Embryonic facial prominence (tissue), 1 donor: ENCODE measurements at regions not wholly inside any gene's neighbourhood (a gene's known extent, or its start where the extent isn't known, plus 50 kb on each side); places are given as distances from the start of the nearest gene placed in this dataset.

ENCODE experiments used
- DNase-seq: peaks from one replicate; pipeline ENCODE4 v3.0.0-alpha.2; 2016; ENCODE audit errors: extremely low spot score

- no peak for DNase-seq
These were observed 343.7 kb downstream of the PDHA2 start for GRCh38 chr4:96183611-96184010.

GRCh38 chr4:96186593-96186992 is 346.7 kb downstream of the PDHA2 start:
- no peak for DNase-seq

- no peak for DNase-seq
These were observed 349.9 kb downstream of the PDHA2 start for GRCh38 chr4:96189761-96190160.

GRCh38 chr4:96193061-96193460 is 353.2 kb downstream of the PDHA2 start:
- DNase-seq, result no peak

- DNase-seq, result no peak
These were observed 355.1 kb downstream of the PDHA2 start for GRCh38 chr4:96194993-96195392.

DNA sequence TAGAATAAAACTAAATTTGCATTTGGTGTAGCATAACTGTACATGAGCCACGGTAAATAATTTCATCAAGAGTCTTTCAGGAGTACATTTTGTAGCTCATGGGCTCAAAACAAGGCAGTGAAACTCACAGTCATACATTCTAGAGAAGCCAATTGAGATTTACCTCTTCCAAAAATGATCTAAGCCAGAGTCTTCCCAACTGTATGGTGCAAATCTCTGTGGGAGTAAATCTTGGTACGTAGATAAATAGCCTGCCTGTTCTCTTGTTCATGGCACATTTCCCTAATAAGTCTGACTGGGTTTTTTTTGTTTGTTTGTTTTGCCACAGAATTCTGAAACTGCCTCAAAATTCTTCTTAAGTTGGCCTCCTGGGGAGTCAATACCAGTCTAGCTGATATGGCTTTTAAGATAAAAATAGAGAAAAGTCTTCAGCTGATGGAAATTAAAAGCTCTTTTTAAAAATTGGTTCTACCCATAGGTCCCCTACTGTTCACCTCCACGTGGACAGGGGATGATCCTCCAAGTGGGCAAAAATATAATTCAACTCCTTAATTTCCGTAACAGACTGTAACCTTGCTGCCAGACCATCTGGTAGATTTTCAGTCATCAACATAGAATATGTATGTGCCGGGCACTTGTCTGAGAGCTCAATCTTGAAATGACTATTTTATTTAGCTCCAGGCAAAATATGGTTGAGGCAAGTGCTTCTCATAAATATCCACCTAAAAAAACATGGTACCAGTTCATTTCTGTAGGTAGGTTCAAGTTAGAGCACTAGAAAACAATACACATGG is 365.4 kb downstream of the PDHA2 start:
- no peak for DNase-seq

DNA sequence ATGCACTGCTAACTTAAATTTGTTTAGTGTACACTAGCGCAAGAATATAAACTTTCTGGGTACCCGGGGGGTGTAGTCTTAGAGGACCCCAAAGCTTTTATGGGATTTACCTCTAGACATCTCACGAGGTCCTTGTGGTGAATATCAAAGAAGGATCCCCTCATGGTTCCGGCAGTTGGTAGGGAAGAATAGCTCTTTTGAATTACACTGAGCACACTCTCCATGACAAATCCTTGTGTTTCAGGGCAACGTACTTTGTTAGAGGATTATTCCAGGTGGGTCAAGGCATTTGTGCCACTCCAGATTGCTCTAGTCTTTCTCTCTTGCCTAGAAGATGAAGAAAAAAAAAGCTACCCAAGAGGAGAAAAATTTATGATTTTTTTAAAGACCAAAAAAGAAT is 387.6 kb downstream of the PDHA2 start:
- no peak for DNase-seq

DNA sequence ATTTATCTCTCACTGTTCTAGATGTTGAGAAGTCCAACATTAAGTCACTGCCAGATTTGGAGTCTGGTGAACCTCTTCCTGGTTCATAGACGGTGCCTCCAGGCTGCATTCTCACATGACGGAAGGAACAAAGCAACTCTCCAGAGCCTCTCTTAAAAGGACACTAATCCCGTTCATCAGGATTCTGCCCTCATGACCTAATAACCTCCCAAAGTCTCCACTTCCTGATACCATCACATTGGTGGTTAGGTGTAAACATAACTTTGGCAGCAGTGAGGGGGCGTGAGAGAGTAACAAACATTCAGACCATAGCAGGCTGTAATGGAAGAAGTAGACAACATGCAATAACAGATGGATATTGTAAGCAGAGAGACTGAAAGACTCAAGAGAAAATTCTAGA is 388.6 kb downstream of the PDHA2 start:
- no peak for DNase-seq

GRCh38 chr4:96240041-96240440 is 400.1 kb downstream of the PDHA2 start:
- DNase-seq, result no peak

GRCh38 chr4:96241819-96242218 is 401.9 kb downstream of the PDHA2 start:
- no peak for DNase-seq

DNA sequence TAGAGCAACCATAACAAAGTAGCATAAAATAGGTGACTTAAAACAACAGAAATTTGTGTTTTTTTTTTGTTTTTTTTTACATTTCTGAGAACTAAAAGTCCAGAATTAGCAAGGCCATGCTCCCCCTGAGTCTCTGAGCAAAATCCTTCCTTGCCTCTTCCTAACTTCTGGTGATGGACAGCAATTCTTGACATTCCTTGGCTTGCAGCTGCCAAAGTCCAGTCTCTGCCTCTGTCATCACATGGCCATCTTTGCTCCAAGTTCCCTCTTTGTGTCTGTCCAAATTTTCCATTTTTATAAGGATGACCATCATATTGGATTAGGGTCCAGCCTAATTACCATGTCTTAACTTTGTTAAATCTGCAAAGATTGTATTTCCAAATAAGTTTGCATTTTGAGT is 407.2 kb downstream of the PDHA2 start:
- no peak for DNase-seq

- no peak for DNase-seq
These were observed 408.3 kb downstream of the PDHA2 start for GRCh38 chr4:96248225-96248624.

DNA sequence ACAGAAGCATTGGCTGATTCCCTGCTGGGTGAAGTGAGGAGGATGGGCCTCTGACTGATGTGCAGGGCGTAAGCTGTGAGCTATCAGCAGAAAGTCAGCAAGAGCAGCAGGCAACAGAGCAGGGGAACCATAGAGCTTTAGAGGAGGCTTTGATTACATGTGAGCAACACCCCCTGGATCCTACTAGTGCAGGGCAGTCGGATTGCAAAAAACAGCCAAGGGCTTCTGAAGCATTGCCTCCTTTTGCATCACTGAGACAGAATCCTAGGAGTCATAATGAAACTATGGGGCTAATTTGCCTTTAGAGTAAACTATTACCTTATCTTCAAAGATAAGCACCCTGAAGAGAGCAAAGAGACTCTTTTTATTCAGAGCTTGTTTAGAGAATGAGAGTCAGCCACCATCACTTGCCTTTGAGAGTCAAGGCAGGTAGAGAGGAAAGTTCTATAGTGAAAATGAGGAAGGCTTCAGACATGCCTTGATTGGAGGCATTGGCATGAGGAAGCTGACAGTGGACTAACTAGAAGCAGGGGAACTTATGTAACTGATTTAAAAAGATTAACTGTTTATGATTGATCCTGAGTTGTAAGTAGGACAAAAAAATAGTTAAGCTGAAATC is 420.3 kb downstream of the PDHA2 start:
- DNase-seq, result no peak

- DNase-seq, result no peak
These were observed 422.2 kb downstream of the PDHA2 start for GRCh38 chr4:96262057-96262456.

- DNase-seq, result no peak
These were observed 423.4 kb downstream of the PDHA2 start for GRCh38 chr4:96263291-96263690.

DNA sequence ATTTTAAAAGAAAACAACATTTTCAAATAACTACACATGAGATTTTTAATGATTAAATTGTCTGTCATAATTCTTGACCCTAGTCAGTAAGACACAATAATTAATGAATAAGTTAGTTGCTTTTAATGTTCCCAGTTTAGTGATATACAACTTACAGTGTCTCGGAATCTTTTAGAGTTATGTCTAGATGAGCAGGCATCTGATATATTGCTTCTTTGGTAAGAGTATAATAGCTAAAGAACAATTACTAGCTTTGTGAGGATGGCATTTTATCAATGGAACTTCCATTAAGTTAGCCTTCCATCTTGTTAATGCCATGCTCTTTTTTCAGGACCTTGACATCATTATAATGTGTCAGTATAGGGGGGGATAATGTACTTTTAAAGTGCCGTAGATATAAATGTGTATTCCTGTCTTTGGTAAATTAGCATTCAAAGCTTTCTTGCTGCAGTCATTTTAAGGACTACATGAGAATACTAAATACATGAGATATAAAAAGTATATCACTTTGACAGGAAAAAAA is 425.1 kb downstream of the PDHA2 start:
- no peak for DNase-seq

DNA sequence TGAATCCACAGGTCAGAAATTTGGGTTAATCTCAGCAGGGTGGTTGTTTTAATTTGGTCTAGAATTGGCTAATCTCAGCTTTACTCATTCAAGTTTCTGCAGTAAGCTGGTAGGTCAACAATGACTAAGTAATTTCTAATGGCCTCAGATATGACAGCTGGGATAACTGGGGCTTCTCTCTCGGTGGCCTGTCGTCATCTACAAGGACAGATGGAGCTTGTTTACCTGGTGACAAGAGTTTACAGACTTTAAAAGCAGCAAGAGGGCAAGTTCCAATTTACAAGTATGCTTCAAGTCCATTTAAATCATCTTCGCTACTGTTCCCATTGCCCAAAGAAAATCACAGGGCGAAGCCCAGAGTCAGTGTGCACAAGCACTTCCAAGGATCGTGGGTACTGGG is 453.9 kb downstream of the PDHA2 start:
- no peak for DNase-seq

DNA sequence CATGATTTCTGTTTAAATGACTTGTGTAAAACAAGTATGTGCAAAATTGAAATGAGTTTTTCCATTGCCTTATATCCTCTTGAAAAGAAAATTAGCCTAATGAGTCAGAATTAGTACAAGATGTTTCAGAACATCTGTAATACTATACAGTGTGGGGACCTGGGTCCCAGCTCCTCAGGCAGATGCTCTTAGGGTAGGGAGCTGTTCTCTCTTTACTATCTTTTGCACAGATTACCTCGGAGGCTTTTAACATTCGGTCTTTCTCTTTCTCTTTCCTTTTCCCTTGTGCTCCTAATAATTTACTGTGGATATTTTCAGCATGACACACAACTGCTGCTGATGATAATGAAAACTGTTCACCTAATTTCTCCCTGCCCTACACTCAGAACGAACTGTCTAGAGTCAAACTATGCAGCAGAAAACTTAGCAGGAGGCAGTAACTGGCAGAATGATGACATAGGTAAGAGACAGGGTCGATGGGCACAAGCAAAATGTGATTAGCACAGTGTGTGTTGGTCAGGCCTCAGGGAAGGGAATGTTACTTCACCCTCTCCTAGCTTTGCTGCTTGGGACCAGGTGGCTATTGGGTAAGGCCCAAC is 455.3 kb downstream of the PDHA2 start:
- no peak for DNase-seq

- no peak for DNase-seq
These were observed 461.8 kb downstream of the PDHA2 start for GRCh38 chr4:96301715-96302114.

DNA sequence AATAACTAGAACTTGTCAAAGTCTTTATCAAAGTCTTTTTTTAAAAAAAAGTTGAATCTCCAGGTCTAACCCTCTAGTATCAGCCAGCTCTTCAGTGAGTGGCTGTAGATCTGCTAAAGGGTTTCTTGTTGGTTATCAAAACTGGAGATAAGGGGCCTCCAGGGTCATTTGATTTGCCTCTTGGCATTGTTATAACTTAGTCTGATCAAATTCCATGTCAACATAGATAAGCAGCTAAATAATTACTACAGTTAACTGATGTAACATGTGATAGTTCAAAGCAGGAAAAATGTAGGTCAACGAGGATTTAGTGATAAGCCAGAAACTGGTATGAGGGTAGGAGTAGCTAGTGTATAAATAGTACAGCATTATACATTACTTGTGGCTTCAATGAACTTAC is 465.1 kb downstream of the PDHA2 start:
- DNase-seq, result no peak

GRCh38 chr4:96312046-96312685 is 472.3 kb downstream of the PDHA2 start:
- DNase-seq, result no peak

GRCh38 chr4:96315815-96316214 is 475.9 kb downstream of the PDHA2 start:
- no peak for DNase-seq
